IMR-90 (cell line): ENCODE measurements at regions not wholly inside any gene's neighbourhood (a gene's known extent, or its start where the extent isn't known, plus 50 kb on each side); places are given as distances from the start of the nearest gene placed in this dataset.

ENCODE experiments used
- ATAC-seq: fragments of 200-7000 bp; cut with Tn5 transposase; 2 replicates; pipeline ENCODE4 v1.9.1; 2020; ENCODE audit warnings: low read depth, mild to moderate bottlenecking, moderate library complexity
- BruUV-seq: library from RNA; stranded (reverse); fragments of 400-500 nt; replicated peaks from 2 replicates; lab custom pipeline; 2021; lab: Mats Ljungman, UMichigan
- CTCF ChIA-PET: fragments of 300-600 bp; formaldehyde crosslinking; extraction: SDS; loops from one replicate; lab custom pipeline; 2021; ENCODE audit warnings: antibody characterized with exemption; lab: Yijun Ruan, JAX
- POLR2A ChIA-PET: fragments of 300-600 bp; sonication (Branson Sonifier 250); formaldehyde crosslinking; loops from one replicate; lab custom pipeline; 2022; ENCODE audit warnings: antibody characterized with exemption; ENCODE audit not compliant: unreplicated experiment; lab: Charles Lee
- DNase-seq: peaks from one replicate; pipeline ENCODE4 v3.0.0; 2013
- H2AFZ ChIP-seq: replicated peaks from 2 replicates; pipeline ENCODE3; 2013; ENCODE audit warnings: low read length, mild to moderate bottlenecking; ENCODE audit not compliant: poor library complexity
- H2AK5ac ChIP-seq: 2 replicates; pipeline ENCODE4 v1.6.1; 2013; ENCODE audit warnings: low read depth, low read length, inconsistent platforms
- H2AK9ac ChIP-seq: replicated peaks from 2 replicates; pipeline ENCODE3; 2013; ENCODE audit warnings: mild to moderate bottlenecking, low read depth, low read length, moderate library complexity; ENCODE audit not compliant: poor library complexity
- H2BK120ac ChIP-seq: 2 replicates; pipeline ENCODE4 v1.6.1; 2013; ENCODE audit warnings: low read depth, low read length, inconsistent platforms
- H2BK15ac ChIP-seq: 3 replicates; pipeline ENCODE4 v1.6.1; 2013; ENCODE audit warnings: low read depth, low read length, inconsistent platforms
- H2BK20ac ChIP-seq: 2 replicates; pipeline ENCODE4 v1.6.1; 2013; ENCODE audit warnings: low read depth, mild to moderate bottlenecking, inconsistent platforms, low read length, moderate library complexity
- H2BK5ac ChIP-seq: 2 replicates; pipeline ENCODE4 v1.6.1; 2013; ENCODE audit warnings: mild to moderate bottlenecking, low read depth, low read length, inconsistent platforms; ENCODE audit not compliant: poor library complexity, severe bottlenecking
- H3K14ac ChIP-seq: replicated peaks from 2 replicates; pipeline ENCODE4 v1.6.1; 2013; ENCODE audit warnings: low read depth, low read length, inconsistent platforms
- H3K18ac ChIP-seq: 2 replicates; pipeline ENCODE4 v1.6.1; 2013; ENCODE audit warnings: low read depth, low read length, control low read depth
- H3K23ac ChIP-seq: 2 replicates; pipeline ENCODE4 v1.6.1; 2013; ENCODE audit warnings: low read depth, low read length, inconsistent platforms
- H3K27ac ChIP-seq: 2 replicates; pipeline ENCODE4 v1.5.1; 2013; ENCODE audit warnings: mild to moderate bottlenecking, control low read depth, low read length; ENCODE audit not compliant: insufficient read depth
- H3K27me3 ChIP-seq: 2 replicates; pipeline ENCODE4 v1.6.1; 2013; ENCODE audit warnings: low read length; ENCODE audit not compliant: control insufficient read depth, insufficient read depth
- H3K36me3 ChIP-seq: 2 replicates; pipeline ENCODE4 v1.6.1; 2013; ENCODE audit warnings: low read length, mixed read lengths; ENCODE audit not compliant: control insufficient read depth, insufficient read depth
- H3K4ac ChIP-seq: 2 replicates; pipeline ENCODE4 v1.6.1; 2013; ENCODE audit warnings: low read depth, low read length, inconsistent platforms
- H3K4me1 ChIP-seq: 2 replicates; pipeline ENCODE4 v1.6.1; 2013; ENCODE audit warnings: low read length, mixed read lengths; ENCODE audit not compliant: control insufficient read depth, insufficient read depth
- H3K4me2 ChIP-seq: 2 replicates; pipeline ENCODE4 v1.6.1; 2013; ENCODE audit warnings: low read depth, mild to moderate bottlenecking, control low read depth, low read length, moderate library complexity
- H3K4me3 ChIP-seq: 2 replicates; pipeline ENCODE4 v1.5.1; 2013; ENCODE audit warnings: low read depth, mild to moderate bottlenecking, control low read depth, low read length, moderate library complexity; ENCODE audit not compliant: insufficient read depth
- H3K56ac ChIP-seq: 2 replicates; pipeline ENCODE4 v1.6.1; 2013; ENCODE audit warnings: low read length, inconsistent platforms; ENCODE audit not compliant: insufficient read depth; ENCODE audit errors: extremely low read depth
- H3K79me1 ChIP-seq, 2 experiments: 2 replicates each; pipeline ENCODE4 v1.6.1; 2013; ENCODE audit warnings: low read length in 2 of 2, inconsistent platforms in 1 of 2, low read depth in 1 of 2
- H3K9ac ChIP-seq: 2 replicates; pipeline ENCODE4 v1.6.1; 2013; ENCODE audit warnings: low read depth, low read length, control low read depth
- H3K9me1 ChIP-seq: 2 replicates; pipeline ENCODE4 v1.6.1; 2013; ENCODE audit warnings: low read length, inconsistent platforms; ENCODE audit not compliant: insufficient read depth
- H3K9me3 ChIP-seq: 2 replicates; pipeline ENCODE4 v1.6.1; 2013; ENCODE audit warnings: low read length; ENCODE audit not compliant: control insufficient read depth, insufficient read depth
- H4K20me1 ChIP-seq: 2 replicates; pipeline ENCODE4 v1.6.1; 2013; ENCODE audit warnings: low read length, inconsistent platforms; ENCODE audit not compliant: insufficient read depth
- H4K5ac ChIP-seq: 2 replicates; pipeline ENCODE4 v1.6.1; 2013; ENCODE audit warnings: mild to moderate bottlenecking, low read depth, low read length, control low read depth
- H4K8ac ChIP-seq, 2 experiments: 2 replicates each; pipeline ENCODE4 v1.6.1; 2013; ENCODE audit warnings: low read depth in 2 of 2, low read length in 2 of 2, control low read depth in 1 of 2, inconsistent platforms in 1 of 2
- H4K91ac ChIP-seq: 2 replicates; pipeline ENCODE4 v1.6.1; 2013; ENCODE audit warnings: low read depth, low read length, inconsistent platforms; ENCODE audit not compliant: insufficient read depth
- BHLHE40 ChIP-seq: fragments of 150-350 bp; IDR thresholded peaks from 2 replicates; pipeline ENCODE4 v1.6.1; 2016; ENCODE audit warnings: mild to moderate bottlenecking, low read depth, low read length
- CEBPB ChIP-seq: IDR thresholded peaks from 2 replicates; pipeline ENCODE4 v1.6.1; 2012; ENCODE audit warnings: low read depth, low read length, improper control_type of control experiment
- CHD1 ChIP-seq: IDR thresholded peaks from 2 replicates; pipeline ENCODE4 v1.6.1; 2012; ENCODE audit warnings: low read depth, low read length, improper control_type of control experiment
- MAFK ChIP-seq: IDR thresholded peaks from 2 replicates; pipeline ENCODE4 v1.6.1; 2012; ENCODE audit warnings: low read depth, low read length, improper control_type of control experiment
- MAZ ChIP-seq: IDR thresholded peaks from 2 replicates; pipeline ENCODE4 v1.6.1; 2012; ENCODE audit warnings: low read depth, mild to moderate bottlenecking, low read length, improper control_type of control experiment, moderate library complexity, borderline replicate concordance
- MXI1 ChIP-seq: IDR thresholded peaks from 2 replicates; pipeline ENCODE4 v1.6.1; 2012; ENCODE audit warnings: low read depth, mild to moderate bottlenecking, low read length, moderate library complexity, borderline replicate concordance
- NFE2L2 ChIP-seq: fragments of 150-350 bp; IDR thresholded peaks from 2 replicates; pipeline ENCODE4 v1.6.1; 2016; ENCODE audit warnings: low read depth, mild to moderate bottlenecking, low read length
- POLR2A ChIP-seq: IDR thresholded peaks from 2 replicates; pipeline ENCODE4 v1.6.1; 2012; ENCODE audit warnings: mild to moderate bottlenecking, low read depth, low read length
- RAD21 ChIP-seq: IDR thresholded peaks from 2 replicates; pipeline ENCODE4 v1.6.1; 2012; ENCODE audit warnings: low read length, improper control_type of control experiment
- RCOR1 ChIP-seq: IDR thresholded peaks from 2 replicates; pipeline ENCODE4 v1.6.1; 2012; ENCODE audit warnings: mild to moderate bottlenecking, low read length, improper control_type of control experiment; ENCODE audit not compliant: insufficient replicate concordance
- RFX5 ChIP-seq: IDR thresholded peaks from 2 replicates; pipeline ENCODE4 v1.8.0; 2012; ENCODE audit warnings: low read depth, mild to moderate bottlenecking, low read length, moderate library complexity
- SMC3 ChIP-seq: fragments of 150-350 bp; IDR thresholded peaks from 2 replicates; pipeline ENCODE4 v1.6.1; 2016; ENCODE audit warnings: low read depth, mild to moderate bottlenecking, antibody characterized with exemption, low read length, moderate library complexity
- WGBS, 2 experiments: methylation state at CpG; one replicate each; pipeline versions ENCODE4 v1.1.5 to v1.1.7; 2013; ENCODE audit warnings: missing lambda C conversion rate in 2 of 2; ENCODE audit not compliant: insufficient read length in 1 of 2; ENCODE audit errors: extremely low coverage in 2 of 2; 5-methylcytosine and 5-hydroxymethylcytosine counted together
- dilution Hi-C: fragments of 300-500 bp; cut with HindIII; formaldehyde crosslinking; loops from one replicate; pipeline ENCODE4 v1.14.3; 2018; ENCODE audit warnings: low sequenced_read_pairs; ENCODE audit not compliant: unreplicated experiment
- in situ Hi-C: fragments of 300-500 bp; cut with MboI; formaldehyde crosslinking; loops from 3 replicates; pipeline ENCODE4 v1.14.3; 2019; ENCODE audit warnings: low sequenced_read_pairs, inconsistent platforms, mixed read lengths
- intact Hi-C: fragments of 100-400 bp; cut with micrococcal nuclease; formaldehyde crosslinking; loops from 2 replicates; pipeline ENCODE4 v1.10.0; 2022

DNA sequence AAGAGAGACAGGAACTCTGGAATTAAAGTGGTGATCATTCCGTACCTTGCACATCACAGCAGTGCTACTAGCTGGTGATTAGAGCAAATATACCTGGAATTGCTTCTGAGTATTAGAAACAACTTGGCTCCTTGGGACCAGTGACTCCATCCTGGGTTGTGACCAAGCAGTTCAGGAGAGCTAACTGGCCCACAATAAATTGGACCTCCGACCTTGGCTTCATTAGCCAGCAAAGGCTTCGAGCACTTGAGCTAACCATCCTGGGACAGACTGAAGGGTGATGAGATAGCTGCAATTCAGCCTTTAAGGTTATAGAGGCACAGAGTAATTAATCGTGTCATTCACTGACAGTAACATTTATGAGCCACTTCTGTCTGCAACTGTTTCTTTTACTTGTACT lies 287.8 kb downstream of the INHBA start:
- Histone ChIP-seq H3K4me3 (no peak overlapping the region), H4K91ac (no peak overlapping the region), H2BK120ac (no peak overlapping the region), H4K8ac (no peak overlapping the region), H4K5ac (no peak overlapping the region), H4K20me1 (no peaks in the 10 kb centered on the region), H3K4ac (no peak overlapping the region), H3K27ac (no peak overlapping the region), H2BK20ac (no peak overlapping the region), H3K9me3 (no peaks in the 10 kb centered on the region), H3K9ac (no peak overlapping the region), H3K14ac (no peak overlapping the region), H2BK5ac (no peak overlapping the region), H3K9me1 (no peaks in the 10 kb centered on the region), H2BK15ac (no peak overlapping the region), H2AFZ (no peak overlapping the region), H3K23ac (no peak overlapping the region), H3K4me1 (no peaks in the 10 kb centered on the region), H3K79me1 (no peaks in the 10 kb centered on the region), H3K36me3 (no peaks in the 10 kb centered on the region), H2AK9ac (no peak overlapping the region), H3K27me3 (no peaks in the 10 kb centered on the region), H3K18ac (no peak overlapping the region), H2AK5ac (no peak overlapping the region), H3K4me2 (no peak overlapping the region), H3K56ac (no peak overlapping the region)
- WGBS, 2 experiments, result no CpG with 5 or more reads among the region's 4 CpGs
- DNase-seq (no peak), ATAC-seq (no peak)
- ChIA-PET POLR2A (interaction anchor here (0.6 kb wide), 1 partner anchor 502 kb away, joined by 3 read pairs; no protein-coding TSS in a partner anchor), CTCF (no interaction called here)
- in situ Hi-C loops (no loop called here), dilution Hi-C loops (no loop called here), intact Hi-C loops (no loop called here)
- no peak for TF ChIP-seq RFX5
- no peak for TF ChIP-seq CHD1
- no peak for TF ChIP-seq SMC3
- TF ChIP-seq MAZ, result no peak
- no peak for TF ChIP-seq NFE2L2
- TF ChIP-seq BHLHE40, result no peak
- no peak for TF ChIP-seq CEBPB
- TF ChIP-seq MXI1, result no peak
- TF ChIP-seq POLR2A, result no peak
- TF ChIP-seq RAD21, result no peak
- TF ChIP-seq RCOR1, result no peak
- no peak for TF ChIP-seq MAFK
- BruUV-seq, result no TSS peak
